ENCODE measurements at regions not wholly inside any gene's neighbourhood (a gene's known extent, or its start where the extent isn't known, plus 50 kb on each side); places are given as distances from the start of the nearest gene placed in this dataset.

DNA sequence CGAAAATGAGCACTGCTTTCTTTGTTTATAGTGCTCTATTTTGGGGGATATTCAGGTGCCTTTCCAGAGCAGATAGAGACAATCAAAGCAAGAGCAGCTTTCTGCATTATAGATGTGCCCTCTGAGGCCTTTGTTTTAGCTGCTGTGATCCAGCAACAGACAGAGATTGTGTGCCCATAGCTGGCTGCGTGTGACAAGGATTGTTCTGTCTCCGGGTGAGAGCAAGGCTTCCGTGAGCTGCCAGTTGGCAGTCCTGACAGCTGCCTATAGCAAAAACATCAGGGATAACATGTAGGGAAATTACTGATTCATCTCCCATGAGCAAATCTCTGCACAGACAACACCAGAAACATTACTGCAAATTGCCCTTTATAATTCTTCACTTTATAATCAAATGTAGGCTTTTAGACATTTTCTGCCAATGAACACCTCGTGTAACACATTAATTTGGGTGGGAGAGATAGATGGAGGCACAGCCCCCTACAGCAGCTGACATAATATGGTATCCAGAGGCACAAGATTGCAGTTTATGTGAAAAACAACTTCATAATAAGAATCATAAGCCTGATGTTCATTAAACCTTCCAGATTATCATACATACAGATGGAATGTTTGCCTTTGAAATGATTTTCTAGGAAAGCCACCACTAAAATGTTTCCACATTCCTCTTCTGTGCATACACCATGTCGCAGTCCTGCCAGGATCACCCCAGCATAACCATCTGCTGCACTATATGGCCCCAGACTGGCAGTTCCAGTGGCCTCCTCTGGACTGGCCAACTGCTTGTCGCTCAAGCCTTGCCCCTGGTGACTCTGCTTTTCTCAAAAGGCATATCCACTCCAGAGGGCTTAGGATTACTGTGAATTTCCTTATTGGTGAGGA lies 131.2 kb downstream of the TRIB2 start:
- TF ChIP-seq CTCF (optimal IDR thresholded peaks at IDR 0.05 in 1 of 3, IDR thresholded peaks at IDR 0.05 in 1 of 3, conservative IDR thresholded peaks at IDR 0.05 in 1 of 3; ENCODE audit: extremely low read depth in 1 of 3, insufficient read depth in 2 of 3, low read length in 3 of 3) (no peak), EZH2 (IDR thresholded peaks at IDR 0.05; ENCODE audit: low read length) (no peak)
